Astrocyte of the cerebellum (primary cell): ENCODE measurements at regions not wholly inside any gene's neighbourhood (a gene's known extent, or its start where the extent isn't known, plus 50 kb on each side); places are given as distances from the start of the nearest gene placed in this dataset.
"Not testable (repeated sequence)": the region's sequence is repeated elsewhere in the genome, so short reads cannot be mapped to it uniquely, and the experiment has no call there.

Source experiments
- DNase-seq: peaks from one replicate; pipeline ENCODE4 v3.0.0-alpha.2; 2011; ENCODE audit warnings: low read depth
- H3K4me3 ChIP-seq: 2 replicates; pipeline ENCODE4 v1.5.1; 2011; ENCODE audit warnings: mild to moderate bottlenecking, low read depth, low read length, moderate library complexity
- CTCF ChIP-seq: IDR thresholded peaks from 2 replicates; pipeline ENCODE4 v1.5.1; 2012; ENCODE audit warnings: low read length, low read depth, moderate library complexity, mild to moderate bottlenecking; ENCODE audit errors: missing control alignments
- in situ Hi-C: cut with HindIII; loops from 2 replicates; pipeline ENCODE4 v1.10.0; 2017; ENCODE audit warnings: low sequenced_read_pairs

- no peak for TF ChIP-seq CTCF
- in situ Hi-C loops, result no loop called here
Measured at GRCh38 chr20:55086421-55086820, 611.0 kb downstream of the DOK5 start.

GRCh38 chr20:55079917-55080316 is 604.5 kb downstream of the DOK5 start:
- DNase-seq, result no peak
- H3K4me3 ChIP-seq, result no peak overlapping the region
- in situ Hi-C loops, result no loop called here
- no peak for TF ChIP-seq CTCF

More at GRCh38 chr20:55086421-55086820, 611.0 kb downstream of the DOK5 start:
- no peak for DNase-seq
- H3K4me3 ChIP-seq, result no peak overlapping the region

- H3K4me3 ChIP-seq, DNase-seq, in situ Hi-C loops: not testable (repeated sequence)
Measured at GRCh38 chr20:55074266-55074840, 599.0 kb downstream of the DOK5 start.

- no peak for TF ChIP-seq CTCF
- no peak overlapping the region for H3K4me3 ChIP-seq
- in situ Hi-C loops, result no loop called here
- DNase-seq, result no peak
Measured at GRCh38 chr20:55070001-55070400, 594.6 kb downstream of the DOK5 start.

- in situ Hi-C loops, result no loop called here
Measured at GRCh38 chr20:55067158-55067825, 591.9 kb downstream of the DOK5 start.

GRCh38 chr20:55058938-55059337 is 583.5 kb downstream of the DOK5 start:
- in situ Hi-C loops, result no loop called here
- TF ChIP-seq CTCF, result no peak
- no peak overlapping the region for H3K4me3 ChIP-seq
- DNase-seq, result no peak

More at GRCh38 chr20:55067158-55067825, 591.9 kb downstream of the DOK5 start:
- no peak for TF ChIP-seq CTCF
- no peak overlapping the region for H3K4me3 ChIP-seq
- DNase-seq, result no peak

GRCh38 chr20:55057779-55058415 is 582.5 kb downstream of the DOK5 start:
- DNase-seq, result no peak
- in situ Hi-C loops, result no loop called here
- TF ChIP-seq CTCF, result peak; percentile 60
- no peak overlapping the region for H3K4me3 ChIP-seq
